NCI-H2107 treated with DMSO at 0.1 percent for 48 hours (cell line): ENCODE measurements at regions not wholly inside any gene's neighbourhood (a gene's known extent, or its start where the extent isn't known, plus 50 kb on each side); places are given as distances from the start of the nearest gene placed in this dataset.
"Not testable (repeated sequence)": the region's sequence is repeated elsewhere in the genome, so short reads cannot be mapped to it uniquely, and the experiment has no call there.

Experiments
- DNase-seq: peaks from one replicate; lab custom pipeline; 2025; ENCODE audit not compliant: unreplicated experiment; lab: John Stamatoyannopoulos, UW

DNA sequence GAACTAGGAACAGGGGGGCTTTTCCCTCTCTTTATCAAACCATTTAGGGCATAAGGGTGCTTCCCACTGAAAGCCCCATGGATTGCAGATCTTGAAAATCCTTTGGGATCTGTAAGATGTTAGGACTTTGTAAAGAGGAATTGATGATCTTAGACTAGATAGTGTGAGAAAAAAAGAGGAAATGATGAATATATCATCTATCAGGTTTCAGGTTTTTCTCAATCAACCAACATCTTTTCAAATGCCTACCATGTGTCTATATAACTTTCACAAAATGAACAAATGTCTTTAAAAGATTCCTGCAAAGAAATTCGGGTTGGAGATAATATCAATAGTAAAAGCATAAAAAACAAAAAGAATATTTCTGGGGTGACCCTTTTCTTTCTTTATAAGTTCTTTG lies 50.1 kb downstream of the KCNC4 start:
- DNase-seq = no peak

DNA sequence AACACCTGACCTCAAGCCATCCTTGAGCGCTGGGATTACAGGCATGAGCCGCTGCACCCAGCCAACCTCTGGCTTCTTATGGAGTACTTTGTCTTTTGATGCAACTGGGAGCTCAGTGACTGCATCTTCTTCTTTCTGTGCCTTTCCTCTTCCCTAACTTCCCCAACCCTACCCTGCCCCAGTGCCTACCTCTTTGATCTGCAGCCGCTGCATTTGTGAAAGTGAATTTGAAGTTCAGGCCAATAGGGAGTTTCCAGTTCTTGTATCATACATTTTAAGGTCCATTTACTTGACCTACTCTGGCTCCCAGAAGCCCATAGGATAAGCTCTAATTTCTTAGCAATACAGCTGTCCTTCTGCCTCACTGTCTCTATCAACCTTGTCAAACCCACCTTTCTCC lies 52.2 kb downstream of the KCNC4 start:
- DNase-seq = no peak

DNA sequence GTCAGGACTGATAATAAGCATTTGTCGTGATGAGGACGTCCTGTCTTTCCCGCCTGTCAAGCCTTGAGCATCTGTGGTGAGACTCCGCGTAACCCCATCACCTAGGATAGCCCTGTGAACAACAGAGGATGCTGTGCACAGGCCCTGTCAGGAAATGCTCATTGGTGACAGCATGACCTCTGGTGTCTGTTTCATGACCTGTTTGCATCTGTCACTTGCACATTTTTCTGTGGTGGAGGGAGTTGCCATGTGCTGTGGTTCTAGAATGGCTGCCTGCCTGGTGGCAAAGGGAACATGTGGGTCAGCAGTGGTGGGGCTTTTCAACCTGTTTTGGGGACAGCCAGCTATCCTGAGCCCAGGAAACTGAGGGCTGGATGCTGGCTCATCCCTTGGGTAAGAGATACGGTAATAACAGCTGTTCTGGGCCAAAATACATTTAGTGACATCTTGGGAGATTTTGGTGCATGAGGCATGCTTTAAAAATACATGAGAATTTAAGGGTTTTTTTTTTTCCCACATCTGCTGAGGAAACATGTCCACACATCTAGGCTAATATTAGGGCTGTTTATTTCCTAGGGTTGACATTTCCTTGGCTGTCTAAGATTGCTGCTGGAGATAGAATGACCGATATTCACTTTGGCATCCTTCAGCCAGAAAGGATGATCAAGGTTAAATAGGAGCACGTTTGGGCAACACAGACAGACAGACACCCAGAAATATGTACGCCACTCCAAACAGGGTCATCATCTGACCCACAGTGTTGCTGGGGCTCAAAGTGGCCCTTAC lies 52.9 kb downstream of the KCNC4 start:
- DNase-seq = no peak

DNA sequence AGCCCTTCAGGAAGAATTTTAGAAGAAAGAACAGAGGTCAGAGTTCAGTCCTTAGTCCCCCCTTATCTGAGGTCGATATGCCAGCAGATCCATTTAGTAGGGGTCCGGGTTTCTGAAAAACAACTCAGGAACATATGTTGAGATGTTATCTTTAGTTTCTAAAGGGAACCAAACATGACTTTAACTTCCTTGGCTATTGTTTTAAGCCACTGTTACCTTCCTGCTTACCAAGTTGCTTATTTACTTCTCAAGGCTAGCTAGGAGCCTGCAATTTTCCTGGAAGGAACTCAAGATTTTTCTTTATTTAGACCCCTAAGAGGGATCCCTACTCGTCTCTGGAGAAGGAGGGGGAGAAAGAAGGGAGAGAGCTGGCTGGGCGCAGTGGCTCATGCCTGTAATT lies 54.3 kb downstream of the KCNC4 start:
- no peak for DNase-seq

DNA sequence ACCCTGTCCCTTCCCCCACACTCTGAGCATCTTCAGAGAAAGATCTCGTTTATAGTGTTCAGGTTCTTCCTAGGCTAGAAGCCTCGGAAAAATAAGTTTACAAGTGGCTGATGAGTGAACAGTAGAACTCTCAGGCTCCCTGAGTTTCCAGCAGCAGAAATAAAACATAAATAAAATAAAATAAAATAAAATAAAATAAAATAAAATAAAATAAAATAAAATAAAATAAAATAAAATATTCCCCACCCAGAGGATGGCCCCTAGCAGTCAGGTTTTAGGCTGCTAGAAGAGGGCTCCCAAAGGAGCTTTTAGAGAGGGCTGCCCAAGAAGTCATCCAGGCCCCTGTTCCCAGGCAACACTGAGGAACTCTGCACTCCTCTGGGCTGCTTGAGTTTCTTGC lies 55.1 kb downstream of the KCNC4 start:
- DNase-seq = no peak

DNA sequence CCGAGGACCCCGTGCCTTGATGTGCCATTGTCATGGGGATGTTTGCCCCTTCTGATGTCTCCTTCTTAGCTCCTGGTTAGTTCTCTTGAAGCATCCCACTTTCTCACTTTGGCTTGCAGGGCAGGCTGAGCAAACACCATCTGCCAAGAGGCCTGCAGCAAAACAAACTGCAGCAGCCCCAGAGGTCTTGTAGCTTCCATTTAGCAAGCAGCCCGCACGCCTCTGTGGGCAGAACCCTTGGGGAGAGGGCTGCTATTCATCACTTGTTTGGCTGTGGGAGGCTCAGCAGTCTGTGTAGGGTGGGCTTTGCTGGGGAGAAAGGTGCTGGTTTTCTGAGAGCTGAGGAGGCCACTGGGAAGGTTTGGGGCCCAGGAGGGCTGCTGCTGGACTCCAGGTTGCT lies 56.7 kb downstream of the KCNC4 start:
- DNase-seq = no peak

DNA sequence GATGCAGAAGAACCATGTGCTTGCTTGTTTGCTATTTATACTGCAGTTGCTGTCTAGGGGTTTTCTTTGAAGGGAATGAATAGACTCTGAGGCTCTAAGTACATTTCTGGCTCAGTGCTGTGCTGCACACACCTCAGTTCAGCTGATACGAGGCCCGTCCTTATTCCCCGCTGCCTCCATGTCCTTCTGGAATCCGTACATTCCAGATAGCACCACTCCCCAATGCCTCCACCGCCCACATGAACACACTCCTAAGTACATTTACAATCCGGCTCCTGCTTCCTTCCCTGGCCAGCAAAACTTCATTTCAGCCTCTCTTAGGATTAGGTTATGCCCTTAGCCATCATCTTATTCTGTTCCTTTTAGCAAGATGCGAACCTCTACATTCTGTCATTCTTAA lies 57.1 kb downstream of the KCNC4 start:
- no peak for DNase-seq

DNA sequence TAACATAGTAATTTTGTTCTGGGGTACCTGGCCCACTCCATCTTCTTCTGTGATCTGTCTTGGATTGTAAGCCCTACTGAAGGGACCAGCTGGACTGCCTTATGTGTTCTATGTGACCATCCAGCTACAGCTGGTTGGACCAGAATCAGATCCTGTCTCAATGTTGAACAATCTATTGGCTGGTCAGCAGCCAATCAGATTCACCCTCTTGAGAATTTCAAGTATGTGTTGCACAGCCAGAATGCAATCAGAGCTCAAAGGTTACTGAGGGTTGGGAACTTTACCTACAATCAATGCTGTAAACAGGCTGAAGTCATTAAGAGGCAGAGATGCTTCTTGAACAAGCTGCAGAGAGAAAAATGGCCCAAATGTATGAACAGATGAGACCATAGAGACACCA lies 61.9 kb downstream of the KCNC4 start:
- no peak for DNase-seq

DNA sequence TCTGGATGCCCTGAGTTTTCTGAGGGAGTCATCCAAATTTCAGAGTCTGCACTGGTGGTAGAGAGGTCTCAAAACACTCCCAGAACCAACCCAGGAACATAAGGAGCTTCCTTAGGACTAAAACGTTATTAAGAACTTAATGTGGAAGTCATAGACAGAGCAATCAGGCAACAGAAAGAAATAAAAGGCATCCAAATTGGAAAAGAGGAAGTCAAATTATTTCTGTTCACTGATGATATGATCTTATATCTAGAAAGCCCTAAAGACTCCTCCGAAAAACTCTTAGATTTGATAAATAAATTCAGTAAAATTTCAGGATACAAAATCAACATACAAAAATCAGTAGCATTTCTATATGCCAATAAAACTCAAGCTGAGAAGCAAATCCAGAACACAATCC lies 63.7 kb downstream of the KCNC4 start:
- not testable (repeated sequence) for DNase-seq

DNA sequence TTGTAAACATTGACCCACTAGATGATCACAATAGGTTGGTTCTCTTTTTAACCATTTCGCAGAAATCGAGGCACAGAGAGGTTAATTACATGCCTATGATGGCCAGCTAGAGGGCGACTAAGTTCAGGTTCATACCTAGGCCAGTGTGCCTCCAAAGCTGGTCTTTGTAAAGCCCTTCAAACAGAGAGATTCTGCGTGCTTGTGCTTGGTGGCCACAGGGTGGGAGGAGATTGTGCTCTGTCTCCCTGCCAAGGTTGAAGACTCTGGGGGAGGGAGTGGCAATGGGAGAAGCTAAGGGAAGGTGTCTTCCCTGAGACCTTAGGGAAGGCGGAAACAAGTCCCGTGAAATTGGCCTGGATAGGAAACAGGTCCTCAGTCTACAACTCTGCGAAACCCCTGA lies 59.1 kb upstream of the RBM15 start:
- no peak for DNase-seq

DNA sequence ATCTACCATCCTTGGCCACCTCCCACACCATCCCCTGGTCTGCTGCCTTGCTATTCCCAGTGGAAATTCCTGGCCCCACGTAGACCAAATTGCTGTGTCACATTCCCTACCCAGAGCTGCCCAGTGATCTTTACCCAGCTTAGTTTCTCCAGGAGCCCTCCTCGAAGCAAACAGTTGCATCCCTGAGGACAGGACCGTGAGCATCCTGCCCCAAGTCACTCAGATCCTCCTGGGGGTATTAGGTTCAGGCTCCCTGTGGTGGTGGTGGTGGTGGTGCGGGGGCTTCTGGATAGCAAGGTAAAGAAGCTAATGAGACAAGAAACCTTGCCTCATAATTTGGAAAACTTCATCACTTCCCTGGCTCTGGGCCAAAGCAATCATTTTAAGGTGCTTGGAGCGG lies 58.4 kb upstream of the RBM15 start:
- DNase-seq = no peak

DNA sequence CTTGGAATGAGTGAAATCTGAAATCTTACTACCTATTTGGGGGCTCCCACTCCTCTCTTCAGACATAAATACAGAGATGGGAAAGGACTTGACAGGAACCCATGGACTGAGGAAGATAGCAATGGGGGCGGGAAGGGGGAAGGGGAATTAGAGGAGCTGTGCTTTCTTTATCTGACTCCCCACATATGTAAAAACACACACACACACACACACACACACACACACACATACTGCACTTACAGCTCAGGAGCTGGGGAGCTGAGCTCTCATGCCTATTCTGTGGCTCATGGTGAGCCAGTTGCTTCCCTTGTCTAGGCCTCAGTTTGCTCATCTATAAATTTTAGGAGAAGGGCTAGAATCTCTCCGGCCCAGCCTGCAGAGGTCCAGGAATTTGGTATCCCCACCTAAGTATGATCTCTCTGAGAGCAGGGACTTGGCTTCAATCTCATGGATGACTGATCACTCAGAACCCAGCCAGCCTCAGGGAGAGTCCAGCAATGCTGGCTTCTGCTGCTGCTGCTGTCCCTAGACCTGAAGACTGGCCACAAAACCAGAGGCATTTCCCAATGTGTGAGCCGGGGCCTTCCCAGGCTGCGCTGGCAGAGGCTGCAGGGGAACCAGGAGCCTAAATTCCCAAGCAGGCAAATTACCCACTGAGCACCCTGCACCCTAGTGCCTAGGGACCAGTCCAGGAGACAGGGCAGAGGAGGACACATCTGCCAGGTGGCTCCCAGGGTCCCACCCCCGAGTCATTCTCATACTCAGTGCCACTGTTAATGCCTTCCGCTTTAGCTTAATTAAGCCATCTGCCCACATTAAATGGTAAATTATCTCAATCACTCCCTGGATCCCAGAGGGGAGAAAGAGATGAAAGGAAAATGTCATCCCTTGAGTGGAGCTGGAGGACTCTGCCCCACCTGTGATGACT lies 57.5 kb upstream of the RBM15 start:
- DNase-seq = peak; percentile 75

DNA sequence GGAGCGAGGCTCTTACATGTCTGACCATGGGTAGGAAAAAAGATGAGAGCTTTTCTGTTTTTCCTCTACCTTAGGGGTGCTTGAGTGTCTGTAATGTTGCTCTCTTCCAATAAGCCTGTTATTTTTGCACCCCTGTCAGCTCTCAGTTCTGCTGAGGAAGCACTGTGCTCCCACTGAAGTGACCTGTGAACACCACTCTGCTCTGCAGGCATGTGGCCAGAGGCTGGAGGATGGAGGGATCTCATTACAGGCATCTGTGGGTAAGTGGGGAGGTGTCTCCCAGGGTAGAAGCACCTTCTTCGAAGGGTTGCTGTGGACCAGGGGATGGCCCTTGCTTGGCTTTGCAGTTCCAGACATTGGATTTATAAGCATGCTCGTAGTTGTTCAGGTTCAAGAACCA lies 56.8 kb upstream of the RBM15 start:
- no peak for DNase-seq

DNA sequence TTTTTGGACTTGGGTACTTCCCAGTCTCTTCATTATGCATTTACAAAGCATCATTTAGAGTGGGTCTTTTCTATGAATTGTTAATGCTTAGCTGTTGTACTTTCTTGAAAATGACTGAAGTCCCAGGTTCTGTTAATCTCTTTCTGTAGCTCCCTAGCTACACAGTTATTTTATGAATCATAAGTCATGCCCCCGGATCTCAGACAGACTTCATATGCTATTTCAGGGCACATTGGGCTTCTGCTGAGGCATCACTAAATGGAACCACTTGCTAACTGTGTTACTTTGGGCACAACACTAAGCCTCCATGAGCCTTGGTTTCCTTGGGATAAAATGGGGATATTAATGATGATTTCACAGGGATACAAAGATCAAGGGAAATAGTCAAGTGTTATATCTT lies 55.5 kb upstream of the RBM15 start:
- no peak for DNase-seq

DNA sequence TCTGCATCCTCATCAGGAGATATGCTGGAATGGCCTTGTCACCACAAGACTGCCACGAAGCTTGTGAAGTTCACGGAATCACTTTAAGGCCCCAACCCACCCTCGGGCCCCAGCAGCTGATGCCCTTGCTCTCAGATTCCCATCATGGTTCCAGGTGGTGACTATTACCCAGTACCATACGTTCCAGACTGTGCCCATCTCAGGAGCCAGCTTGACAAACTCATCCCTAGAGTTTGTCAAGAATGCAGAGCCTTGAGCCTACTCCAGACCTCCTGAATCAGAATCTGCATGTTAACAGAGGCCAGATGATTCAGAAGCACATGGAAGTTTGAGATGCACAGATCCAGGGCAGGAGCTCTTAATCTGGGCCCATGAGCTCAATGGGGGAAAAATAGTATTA lies 53.9 kb upstream of the RBM15 start:
- DNase-seq = no peak

DNA sequence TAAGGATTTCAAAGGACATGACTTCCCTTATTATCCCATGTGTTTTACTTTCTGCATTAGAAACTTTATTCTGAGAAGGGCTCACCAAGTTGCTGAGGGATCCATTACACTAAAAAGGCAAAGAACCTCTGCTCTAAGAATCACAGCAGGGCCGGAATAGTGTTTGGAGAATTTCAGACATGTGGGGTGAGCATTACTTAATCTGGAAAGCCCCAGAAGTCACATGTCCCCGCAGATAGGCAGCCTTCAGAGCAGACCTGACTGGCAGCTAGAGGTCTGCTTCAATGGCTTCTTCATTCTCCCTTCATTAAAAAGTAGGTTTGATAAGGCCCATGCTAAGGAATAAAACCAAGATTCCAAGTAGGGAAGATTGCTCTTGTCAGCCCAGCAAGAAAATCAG lies 52.6 kb upstream of the RBM15 start:
- DNase-seq = no peak

DNA sequence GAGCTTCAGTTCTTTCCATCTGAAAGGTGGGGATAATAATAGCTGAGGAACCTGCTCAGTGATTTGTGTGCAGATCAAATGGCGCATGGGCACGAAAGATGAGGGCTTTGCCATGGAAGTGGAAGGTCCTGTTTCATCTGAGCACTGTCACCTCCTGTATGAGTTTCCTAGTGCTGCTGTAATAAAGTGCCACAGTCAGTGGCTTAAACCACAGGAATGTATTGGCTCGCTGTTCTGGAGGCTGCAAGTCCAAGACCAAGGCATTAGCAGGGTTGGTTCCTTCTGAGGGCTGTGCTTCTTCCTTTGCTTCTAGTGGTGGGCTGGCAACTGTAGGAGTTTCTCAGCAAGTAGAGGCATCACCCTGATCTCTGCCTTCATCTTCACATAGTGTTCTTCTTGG lies 51.1 kb upstream of the RBM15 start:
- DNase-seq = no peak
